GM18517 (cell line): ENCODE measurements at regions not wholly inside any gene's neighbourhood (a gene's known extent, or its start where the extent isn't known, plus 50 kb on each side); places are given as distances from the start of the nearest gene placed in this dataset.
"Not testable (repeated sequence)": the region's sequence is repeated elsewhere in the genome, so short reads cannot be mapped to it uniquely, and the experiment has no call there.

Source experiments
- ATAC-seq: cut with Tn5 transposase; IDR thresholded peaks from one replicate; pipeline ENCODE4 v1.9.1; 2021; ENCODE audit warnings: mild to moderate bottlenecking, moderate library complexity; ENCODE audit not compliant: unreplicated experiment

- ATAC-seq: no peak
Observed at GRCh38 chr2:216776066-216776850, 80.9 kb upstream of the IGFBP5 start.

GRCh38 chr2:216775043-216775453 is 79.7 kb upstream of the IGFBP5 start:
- no peak for ATAC-seq

DNA sequence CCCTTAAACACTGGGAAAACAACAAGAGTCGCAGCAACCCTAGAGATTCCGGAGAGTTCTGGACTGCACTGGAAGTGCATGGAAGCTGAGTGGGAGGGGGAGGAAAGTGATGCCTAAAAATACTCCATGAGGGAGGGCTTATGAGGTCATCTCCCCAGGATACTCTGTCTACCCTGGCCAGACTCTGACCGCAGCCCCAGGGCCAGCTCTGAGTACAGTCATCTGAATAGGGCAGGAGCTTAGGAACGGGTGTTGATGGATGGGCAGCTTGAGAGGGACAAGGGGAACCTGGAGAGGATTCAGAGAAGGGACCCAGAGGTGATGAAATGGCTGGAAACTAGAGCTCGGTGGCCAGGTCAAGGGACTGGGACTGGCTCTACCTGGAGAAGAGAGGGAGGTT is 79.3 kb upstream of the IGFBP5 start:
- no peak for ATAC-seq

DNA sequence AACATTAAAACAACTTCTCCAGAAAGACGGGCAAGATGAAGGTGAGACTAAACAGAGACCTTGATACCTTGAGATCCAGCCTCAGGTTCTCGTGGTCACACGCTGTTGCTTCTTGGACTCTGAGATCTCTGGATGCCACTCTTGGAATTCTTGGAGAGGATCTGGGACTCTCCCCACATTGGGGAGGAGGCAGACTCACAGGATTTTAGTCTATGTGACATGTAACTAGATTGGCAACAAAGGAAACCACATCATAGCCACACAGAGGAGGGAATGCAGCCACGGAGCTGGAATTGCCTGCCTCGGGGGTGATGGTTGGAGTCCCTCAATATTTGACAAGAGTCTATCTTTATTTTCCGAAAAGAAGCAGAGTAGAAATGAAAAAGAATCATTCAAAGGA is 78.8 kb upstream of the IGFBP5 start:
- ATAC-seq: no peak

- no peak for ATAC-seq
Observed at GRCh38 chr2:216773072-216773471, 77.7 kb upstream of the IGFBP5 start.

- ATAC-seq: no peak
Observed at GRCh38 chr2:216770717-216771116, 75.4 kb upstream of the IGFBP5 start.

DNA sequence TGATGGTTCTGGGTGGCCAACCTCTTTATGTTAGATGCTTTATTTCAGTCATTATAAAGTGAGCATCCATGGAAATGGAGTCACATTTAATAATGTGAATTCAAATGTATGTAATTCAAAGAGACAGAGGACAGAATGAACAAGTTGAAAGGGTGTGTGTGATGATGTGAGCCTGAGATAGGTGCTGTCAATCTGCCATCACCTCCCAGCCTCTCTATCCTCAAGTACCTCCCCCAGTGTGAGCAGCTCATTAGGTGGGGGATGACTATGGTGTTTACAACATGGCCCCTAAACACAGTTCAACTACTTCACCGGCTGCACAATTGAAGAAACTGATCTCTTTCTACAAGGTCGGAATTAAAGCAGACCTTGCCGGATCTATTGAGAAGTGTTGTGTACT is 74.7 kb upstream of the IGFBP5 start:
- ATAC-seq: no peak

GRCh38 chr2:216769626-216770025 is 74.3 kb upstream of the IGFBP5 start:
- ATAC-seq: no peak

GRCh38 chr2:216768908-216769411 is 73.6 kb upstream of the IGFBP5 start:
- ATAC-seq: no peak

- no peak for ATAC-seq
Observed at GRCh38 chr2:216765761-216766262, 70.5 kb upstream of the IGFBP5 start.

DNA sequence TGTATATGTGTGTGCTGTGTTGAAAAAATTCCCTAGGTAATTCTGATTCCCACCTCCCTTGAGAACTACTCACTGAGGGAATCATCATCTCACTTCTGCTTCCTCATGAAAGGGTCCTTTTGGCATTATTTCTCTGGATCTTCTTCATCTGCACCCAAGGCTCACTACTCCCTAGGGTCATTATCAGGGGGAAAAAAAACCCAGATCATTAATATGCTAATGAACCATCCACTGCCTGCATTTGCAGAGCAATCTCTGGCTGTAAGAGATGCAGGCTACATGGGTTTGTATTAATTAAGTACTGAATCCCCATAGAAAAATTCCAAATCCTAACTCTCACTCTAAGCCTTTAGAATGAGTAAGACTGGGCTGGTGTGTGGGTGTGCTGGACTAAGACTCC is 68.0 kb upstream of the IGFBP5 start:
- no peak for ATAC-seq

GRCh38 chr2:216761809-216762208 is 66.5 kb upstream of the IGFBP5 start:
- ATAC-seq: no peak

DNA sequence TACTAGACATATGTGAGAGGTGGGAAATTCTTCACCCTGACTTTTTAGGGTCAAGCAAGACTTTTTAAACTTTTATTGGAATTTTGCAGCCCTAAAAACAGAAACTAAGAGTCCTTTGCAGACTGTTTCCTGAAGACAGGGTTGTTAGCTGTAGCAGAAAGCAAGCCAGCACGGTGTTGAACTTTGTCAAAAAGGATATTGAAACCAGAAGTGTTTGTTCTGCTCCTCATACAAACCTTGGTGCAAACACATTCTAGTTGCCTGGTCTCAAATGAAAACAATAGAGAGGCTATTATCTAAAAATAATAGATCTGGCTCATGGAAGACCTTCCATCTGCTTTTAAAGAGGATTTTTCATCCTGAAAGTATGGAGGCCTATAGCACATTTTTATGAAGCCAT is 65.8 kb upstream of the IGFBP5 start:
- no peak for ATAC-seq

- ATAC-seq: no peak
Observed at GRCh38 chr2:216758256-216759155, 63.2 kb upstream of the IGFBP5 start.

GRCh38 chr2:216757532-216757931 is 62.2 kb upstream of the IGFBP5 start:
- ATAC-seq: no peak

GRCh38 chr2:216756435-216756834 is 61.1 kb upstream of the IGFBP5 start:
- ATAC-seq: no peak

DNA sequence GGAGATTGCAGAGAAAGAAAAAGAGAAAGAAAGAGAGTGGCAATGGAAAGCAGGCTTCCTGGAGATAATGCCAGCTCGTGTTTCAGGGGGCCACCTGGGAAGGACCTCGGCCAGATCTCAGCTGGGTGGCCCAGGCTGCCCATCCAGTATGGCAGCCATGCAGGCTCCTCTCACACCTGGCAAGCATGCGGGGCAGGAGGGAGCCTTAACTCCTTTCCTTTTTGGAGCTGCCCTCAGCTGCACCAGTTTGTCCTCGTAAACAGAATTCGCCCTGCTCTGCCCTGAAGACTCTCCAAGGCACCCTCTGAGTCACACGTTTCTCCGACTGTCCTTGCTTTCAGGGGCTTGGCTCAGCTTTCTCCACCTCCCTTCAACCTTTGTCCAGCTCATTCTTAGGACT is 59.5 kb upstream of the IGFBP5 start:
- no peak for ATAC-seq

DNA sequence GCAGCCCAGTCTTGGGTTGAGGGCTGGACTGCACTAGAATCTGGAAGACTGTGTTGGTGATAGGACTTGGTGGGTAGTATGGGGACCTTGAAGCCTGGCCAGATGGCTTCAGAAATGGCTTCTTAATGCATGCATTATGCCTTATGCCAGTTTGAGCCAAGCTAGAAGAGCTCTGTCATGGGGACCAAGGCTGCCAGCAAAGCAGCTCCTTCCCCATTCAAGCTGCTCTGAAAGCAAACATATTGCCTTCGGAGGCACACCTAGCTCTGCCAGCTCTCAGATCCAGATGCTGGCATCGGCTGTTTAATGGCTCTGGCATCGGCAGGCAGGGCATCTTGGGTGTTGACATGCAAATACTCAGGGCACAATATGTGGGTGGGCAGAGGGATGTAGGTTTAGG is 59.0 kb upstream of the IGFBP5 start:
- no peak for ATAC-seq

- no peak for ATAC-seq
Observed at GRCh38 chr2:216752855-216753505, 57.6 kb upstream of the IGFBP5 start.

GRCh38 chr2:216750750-216751149 is 55.4 kb upstream of the IGFBP5 start:
- ATAC-seq: not testable (repeated sequence)

DNA sequence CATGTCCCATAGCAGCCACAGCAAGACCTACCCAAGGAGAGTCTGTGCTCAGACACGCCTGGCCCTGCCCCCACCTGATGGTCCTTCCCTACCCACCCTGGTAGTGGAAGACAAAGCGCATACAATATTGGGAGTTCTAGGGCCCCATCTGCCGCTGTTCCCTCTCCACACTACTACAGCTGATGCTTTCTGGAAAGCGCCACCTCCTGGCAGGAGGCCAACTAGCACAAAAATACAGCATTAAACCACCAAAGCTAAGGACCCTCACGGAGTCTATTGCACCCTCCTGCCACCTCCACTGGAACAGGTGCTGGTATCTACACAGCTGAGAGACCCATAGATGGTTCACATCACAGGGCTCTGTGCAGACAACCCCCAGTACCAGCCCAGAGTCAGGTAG is 50.9 kb upstream of the IGFBP5 start:
- not testable (repeated sequence) for ATAC-seq
